Hepatocyte (in vitro differentiated cells): ENCODE measurements at regions not wholly inside any gene's neighbourhood (a gene's known extent, or its start where the extent isn't known, plus 50 kb on each side); places are given as distances from the start of the nearest gene placed in this dataset.

Experiments used
- DNase-seq: peaks from one replicate; pipeline ENCODE4 v3.0.0-alpha.2; 2016; ENCODE audit warnings: low spot score
- H2AFZ ChIP-seq: fragments of 200-600 bp; sonication (generic); 2 replicates; pipeline ENCODE4 v1.6.0; 2016; ENCODE audit warnings: antibody characterized with exemption, mild to moderate bottlenecking
- H3K27ac ChIP-seq: fragments of 200-600 bp; sonication (generic); 2 replicates; pipeline ENCODE4 v1.5.1; 2016; ENCODE audit warnings: mild to moderate bottlenecking
- H3K27me3 ChIP-seq: fragments of 200-600 bp; sonication (generic); 2 replicates; pipeline ENCODE4 v1.6.1; 2016
- H3K36me3 ChIP-seq: fragments of 200-600 bp; sonication (generic); replicated peaks from 2 replicates; pipeline ENCODE4 v1.5.1; 2016; ENCODE audit warnings: low read depth; ENCODE audit not compliant: insufficient read depth
- H3K4me1 ChIP-seq: fragments of 200-600 bp; sonication (generic); 2 replicates; pipeline ENCODE4 v1.5.1; 2016; ENCODE audit warnings: mild to moderate bottlenecking, moderate library complexity; ENCODE audit not compliant: insufficient read depth
- H3K4me2 ChIP-seq: fragments of 200-600 bp; sonication (generic); 2 replicates; pipeline ENCODE4 v1.6.0; 2016
- H3K4me3 ChIP-seq: fragments of 200-600 bp; sonication (generic); 2 replicates; pipeline ENCODE4 v1.5.1; 2016; ENCODE audit warnings: mild to moderate bottlenecking
- H3K79me2 ChIP-seq: fragments of 200-600 bp; sonication (generic); 2 replicates; pipeline ENCODE4 v1.6.0; 2017; ENCODE audit warnings: mild to moderate bottlenecking
- H3K9me2 ChIP-seq: fragments of 200-600 bp; sonication (generic); replicated peaks from 2 replicates; pipeline ENCODE4 v1.6.0; 2017; ENCODE audit warnings: mild to moderate bottlenecking; ENCODE audit not compliant: insufficient read depth
- H3K9me3 ChIP-seq: fragments of 200-600 bp; sonication (generic); 2 replicates; pipeline ENCODE4 v1.5.1; 2016; ENCODE audit warnings: low read depth, mild to moderate bottlenecking
- H4K20me1 ChIP-seq: fragments of 200-600 bp; sonication (generic); 2 replicates; pipeline ENCODE4 v1.6.0; 2016; ENCODE audit warnings: mild to moderate bottlenecking; ENCODE audit not compliant: insufficient read depth, poor library complexity, severe bottlenecking
- CTCF ChIP-seq: fragments of 200-600 bp; sonication (generic); IDR thresholded peaks from 2 replicates; pipeline ENCODE4 v1.5.1; 2016; ENCODE audit warnings: antibody characterized with exemption, mild to moderate bottlenecking; ENCODE audit not compliant: poor library complexity
- EZH2 ChIP-seq: fragments of 200-600 bp; sonication (generic); IDR thresholded peaks from 2 replicates; pipeline ENCODE4 v1.6.1; 2016; ENCODE audit warnings: antibody characterized with exemption, mild to moderate bottlenecking, borderline replicate concordance
- EZH2phosphoT487 ChIP-seq: fragments of 200-600 bp; sonication (generic); IDR thresholded peaks from one replicate; pipeline ENCODE4 v1.6.1; 2018; ENCODE audit warnings: antibody characterized with exemption, mild to moderate bottlenecking, low read depth, moderate library complexity; ENCODE audit not compliant: unreplicated experiment, severe bottlenecking
- WGBS: methylation state at CpG from one replicate; pipeline ENCODE4 v1.1.6; 2016; ENCODE audit warnings: low lambda C conversion rate; ENCODE audit errors: missing lambda C conversion rate; 5-methylcytosine and 5-hydroxymethylcytosine counted together

- Histone ChIP-seq H3K4me1 (no peaks in the 10 kb centered on the region), H3K9me2 (no peaks in the 10 kb centered on the region), H3K27me3 (no peaks in the 10 kb centered on the region), H3K79me2 (no peaks in the 10 kb centered on the region), H2AFZ (no peak overlapping the region), H3K36me3 (no peaks in the 10 kb centered on the region), H3K4me2 (no peak overlapping the region), H4K20me1 (no peaks in the 10 kb centered on the region), H3K4me3 (no peak overlapping the region), H3K9me3 (no peaks in the 10 kb centered on the region), H3K27ac (no peak overlapping the region)
- DNase-seq, result no peak
- WGBS, result 91% methylated on average over 2 of the region's 2 CpGs
- no peak for TF ChIP-seq EZH2phosphoT487
Measured at GRCh38 chr18:38475686-38476085, 910.1 kb upstream of the CELF4 start.

DNA sequence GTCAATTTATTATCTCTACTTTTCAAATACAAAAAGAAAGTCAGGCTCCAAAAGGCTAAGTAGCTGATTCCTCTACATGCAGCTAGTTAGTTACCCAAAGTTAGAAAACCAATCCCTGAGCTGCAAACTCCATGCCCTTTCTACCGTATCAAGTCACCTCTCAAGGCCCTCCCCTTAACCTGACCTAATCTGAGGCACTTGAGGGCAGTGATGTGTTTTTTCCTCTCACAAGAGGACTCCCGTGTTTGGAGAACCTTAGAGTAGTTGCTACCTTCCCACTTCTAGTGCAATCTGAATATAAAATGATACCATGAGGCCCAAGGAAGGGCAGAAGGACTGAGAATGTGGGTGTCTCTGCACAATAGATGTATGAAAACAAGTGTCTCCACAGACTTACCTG, 907.9 kb upstream of the CELF4 start:
- no peaks in the 10 kb centered on the region for H3K36me3 ChIP-seq
- WGBS, result 84% methylated on average over 2 of the region's 2 CpGs
- H3K27me3 ChIP-seq, result no peaks in the 10 kb centered on the region
- H4K20me1 ChIP-seq, result no peaks in the 10 kb centered on the region
- no peaks in the 10 kb centered on the region for H3K79me2 ChIP-seq
- no peaks in the 10 kb centered on the region for H3K9me3 ChIP-seq
- no peak overlapping the region for H3K4me2 ChIP-seq
- TF ChIP-seq EZH2 (no peak), CTCF (no peak), EZH2phosphoT487 (no peak)
- H3K4me1 ChIP-seq, result no peaks in the 10 kb centered on the region
- no peak for DNase-seq
- no peak overlapping the region for H2AFZ ChIP-seq
- H3K4me3 ChIP-seq, result no peak overlapping the region
- H3K27ac ChIP-seq, result no peak overlapping the region
- H3K9me2 ChIP-seq, result no peaks in the 10 kb centered on the region

DNA sequence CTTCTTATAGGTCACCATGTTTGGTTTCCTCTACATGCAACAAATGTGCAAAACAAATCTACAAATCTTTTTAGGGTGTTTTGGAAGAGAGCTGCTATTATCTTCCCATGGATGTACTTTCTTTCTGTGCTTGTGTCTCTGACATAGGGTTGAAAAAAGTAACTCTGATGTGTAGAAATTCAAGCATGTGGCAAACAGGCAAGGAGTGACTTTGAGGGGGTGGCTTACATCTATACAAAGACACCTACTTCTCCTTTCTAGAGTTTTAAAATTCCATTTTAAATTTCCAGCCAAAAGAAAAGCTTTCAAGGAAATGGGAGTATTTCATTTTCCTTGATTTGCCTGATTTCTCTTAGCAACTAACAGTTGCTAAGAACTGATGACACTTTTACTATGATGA, 904.8 kb upstream of the CELF4 start:
- TF ChIP-seq EZH2, result no peak
- no peak for TF ChIP-seq CTCF
- no peak for TF ChIP-seq EZH2phosphoT487
- Histone ChIP-seq H3K9me3 (no peaks in the 10 kb centered on the region), H3K27ac (no peak overlapping the region), H2AFZ (no peak overlapping the region), H4K20me1 (no peaks in the 10 kb centered on the region), H3K27me3 (no peaks in the 10 kb centered on the region), H3K4me3 (no peak overlapping the region), H3K36me3 (no peaks in the 10 kb centered on the region), H3K79me2 (no peaks in the 10 kb centered on the region), H3K4me1 (no peaks in the 10 kb centered on the region), H3K9me2 (no peaks in the 10 kb centered on the region), H3K4me2 (no peak overlapping the region)
- DNase-seq, result no peak

DNA sequence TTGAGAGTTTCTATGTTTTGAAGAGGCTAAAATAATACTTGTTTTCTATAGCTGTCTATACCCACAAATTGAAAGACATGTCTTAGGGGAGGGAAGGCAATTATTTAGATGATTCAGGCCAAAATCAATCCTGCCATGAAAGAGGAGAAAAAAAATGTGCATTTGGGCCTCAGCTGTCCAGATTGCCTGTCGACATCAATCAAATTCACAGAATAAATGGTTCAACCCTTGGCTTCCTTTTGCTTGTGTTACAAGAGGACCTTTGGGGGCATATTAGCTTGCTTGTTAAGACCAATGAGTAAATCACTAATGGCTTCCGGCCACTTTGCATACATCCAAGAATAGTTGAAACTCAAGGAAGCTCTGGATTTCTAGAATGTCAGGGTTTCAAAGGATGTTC, 900.8 kb upstream of the CELF4 start:
- H3K4me1 ChIP-seq, result no peaks in the 10 kb centered on the region
- TF ChIP-seq EZH2phosphoT487, result no peak
- no peak for TF ChIP-seq EZH2
- TF ChIP-seq CTCF, result no peak
- no peaks in the 10 kb centered on the region for H4K20me1 ChIP-seq
- no peak overlapping the region for H3K4me3 ChIP-seq
- no peaks in the 10 kb centered on the region for H3K79me2 ChIP-seq
- H3K4me2 ChIP-seq, result no peak overlapping the region
- no peaks in the 10 kb centered on the region for H3K27me3 ChIP-seq
- WGBS, result 87% methylated on average over 2 of the region's 2 CpGs
- no peaks in the 10 kb centered on the region for H3K36me3 ChIP-seq
- no peaks in the 10 kb centered on the region for H3K9me2 ChIP-seq
- no peaks in the 10 kb centered on the region for H3K9me3 ChIP-seq
- no peak for DNase-seq
- no peak overlapping the region for H3K27ac ChIP-seq
- no peak overlapping the region for H2AFZ ChIP-seq
